PC-3 (cell line): ENCODE measurements at regions not wholly inside any gene's neighbourhood (a gene's known extent, or its start where the extent isn't known, plus 50 kb on each side); places are given as distances from the start of the nearest gene placed in this dataset.

Source experiments
- ATAC-seq: fragments of 200-7000 bp; cut with Tn5 transposase; 2 replicates; pipeline ENCODE4 v1.9.1; 2020; ENCODE audit warnings: mild to moderate bottlenecking, moderate library complexity
- BruUV-seq: library from RNA; stranded (reverse); fragments of 400-500 nt; replicated peaks from 2 replicates; lab custom pipeline; 2021; lab: Mats Ljungman, UMichigan
- CTCF ChIA-PET: fragments of 300-600 bp; sonication (Branson Sonifier 250); formaldehyde crosslinking; loops from one replicate; lab custom pipeline; 2022; ENCODE audit warnings: antibody characterized with exemption; lab: Charles Lee
- POLR2A ChIA-PET: fragments of 300-600 bp; sonication (Branson Sonifier 250); formaldehyde crosslinking; loops from one replicate; lab custom pipeline; 2022; ENCODE audit warnings: antibody characterized with exemption; ENCODE audit not compliant: unreplicated experiment; lab: Charles Lee
- DNase-seq: peaks from one replicate; pipeline ENCODE4 v3.0.0-alpha.2; 2015
- H2AFZ ChIP-seq: fragments of 300-600 bp; sonication (generic); 2 replicates; pipeline ENCODE4 v1.6.0; 2016; ENCODE audit warnings: antibody characterized with exemption, low read length
- H3F3A ChIP-seq: fragments of 300-600 bp; sonication (generic); one replicate; pipeline ENCODE4 v1.6.0; 2017; ENCODE audit warnings: antibody characterized with exemption, low read length, control low read depth, mild to moderate bottlenecking; ENCODE audit not compliant: unreplicated experiment
- H3K27ac ChIP-seq: fragments of 300-600 bp; sonication (generic); 2 replicates; pipeline ENCODE4 v1.5.1; 2016; ENCODE audit warnings: mild to moderate bottlenecking, low read length
- H3K27me3 ChIP-seq: fragments of 300-600 bp; sonication (generic); 2 replicates; pipeline ENCODE4 v1.6.1; 2016; ENCODE audit warnings: low read length, mixed read lengths
- H3K36me3 ChIP-seq: fragments of 300-600 bp; sonication (generic); 2 replicates; pipeline ENCODE4 v1.6.1; 2016; ENCODE audit warnings: low read depth, mixed run types, low read length, mixed read lengths
- H3K4me1 ChIP-seq: fragments of 300-600 bp; sonication (generic); 2 replicates; pipeline ENCODE4 v1.5.1; 2016; ENCODE audit warnings: low read length; ENCODE audit not compliant: insufficient read depth
- H3K4me2 ChIP-seq: fragments of 300-600 bp; sonication (generic); 2 replicates; pipeline ENCODE4 v1.6.0; 2016; ENCODE audit warnings: low read length
- H3K4me3 ChIP-seq: fragments of 300-600 bp; sonication (generic); 2 replicates; pipeline ENCODE4 v1.5.1; 2016; ENCODE audit warnings: mild to moderate bottlenecking, low read length, mixed read lengths
- H3K79me2 ChIP-seq: fragments of 300-600 bp; sonication (generic); 2 replicates; pipeline ENCODE4 v1.6.1; 2017; ENCODE audit warnings: low read length, mixed read lengths
- H3K9ac ChIP-seq: fragments of 300-600 bp; sonication (generic); 2 replicates; pipeline ENCODE4 v1.6.0; 2016; ENCODE audit warnings: mild to moderate bottlenecking, low read length
- H3K9me2 ChIP-seq: fragments of 300-600 bp; sonication (generic); replicated peaks from 2 replicates; pipeline ENCODE4 v1.6.1; 2016; ENCODE audit warnings: mixed run types, low read length, mixed read lengths
- H3K9me3 ChIP-seq: fragments of 300-600 bp; sonication (generic); 2 replicates; pipeline ENCODE4 v1.6.1; 2016; ENCODE audit warnings: low read length, mixed read lengths
- H4K20me1 ChIP-seq: fragments of 300-600 bp; sonication (generic); 2 replicates; pipeline ENCODE4 v1.6.1; 2016; ENCODE audit warnings: low read length, mixed read lengths
- EZH2 ChIP-seq: fragments of 300-600 bp; sonication (generic); IDR thresholded peaks from one replicate; pipeline ENCODE4 v1.6.1; 2017; ENCODE audit warnings: antibody characterized with exemption, mild to moderate bottlenecking, low read length; ENCODE audit not compliant: unreplicated experiment
- EZH2phosphoT487 ChIP-seq: fragments of 300-600 bp; sonication (generic); IDR thresholded peaks from 2 replicates; pipeline ENCODE4 v1.6.1; 2018; ENCODE audit warnings: mild to moderate bottlenecking, antibody characterized with exemption, low read length, borderline replicate concordance
- intact Hi-C: fragments of 100-400 bp; cut with micrococcal nuclease; formaldehyde crosslinking; loops from 2 replicates; pipeline ENCODE4 v1.9.0; 2023
- TF ChIP-seq, protein P1 (sequence below): fragments of 300-600 bp; sonication (generic); conservative IDR thresholded peaks from 2 replicates; pipeline ENCODE4 v1.5.1; 2017; ENCODE audit warnings: antibody characterized with exemption, low read depth, mild to moderate bottlenecking, low read length

DNA sequence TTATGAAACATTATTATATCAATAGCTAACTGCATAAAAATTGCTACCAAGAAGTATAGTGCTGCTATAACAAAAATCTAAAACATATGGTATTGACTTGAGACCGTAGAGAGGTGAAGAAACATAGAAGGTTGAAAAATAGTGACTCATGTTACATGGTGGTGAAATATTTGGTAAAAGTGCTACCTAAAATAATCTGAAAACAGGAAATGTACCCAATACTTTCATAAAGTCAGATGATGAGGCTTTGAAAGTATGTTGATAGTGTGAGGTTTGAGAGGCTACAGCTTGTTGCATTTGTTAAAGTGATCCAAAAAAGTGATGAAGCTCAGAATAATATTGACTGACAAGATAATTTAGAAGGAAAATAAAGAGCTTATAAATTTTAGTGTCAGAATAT lies 718.7 kb upstream of the SLC8A1 start:
- Histone ChIP-seq H3K27ac (no peak overlapping the region), H3K79me2 (no peaks in the 10 kb centered on the region), H3K4me2 (no peak overlapping the region), H3K27me3 (no peaks in the 10 kb centered on the region), H4K20me1 (no peaks in the 10 kb centered on the region), H3K9me2 (no peaks in the 10 kb centered on the region), H2AFZ (no peak overlapping the region), H3K36me3 (no peaks in the 10 kb centered on the region), H3K4me3 (no peak overlapping the region), H3F3A (no peaks in the 10 kb centered on the region), H3K4me1 (no peaks in the 10 kb centered on the region), H3K9me3 (no peaks in the 10 kb centered on the region), H3K9ac (no peak overlapping the region)
- ATAC-seq (no peak), DNase-seq (no peak)
- no TSS peak for BruUV-seq
- no peak for TF ChIP-seq EZH2phosphoT487
- ChIA-PET CTCF (no interaction called here), POLR2A (no interaction called here)
- intact Hi-C loops = no loop called here

- no peaks in the 10 kb centered on the region for H3K9me3 ChIP-seq
- no peak overlapping the region for H3K4me2 ChIP-seq
- BruUV-seq = no TSS peak
- ATAC-seq (no peak), DNase-seq (no peak)
- no peaks in the 10 kb centered on the region for H3K4me1 ChIP-seq
- no peaks in the 10 kb centered on the region for H3F3A ChIP-seq
- TF ChIP-seq, protein P1, sequence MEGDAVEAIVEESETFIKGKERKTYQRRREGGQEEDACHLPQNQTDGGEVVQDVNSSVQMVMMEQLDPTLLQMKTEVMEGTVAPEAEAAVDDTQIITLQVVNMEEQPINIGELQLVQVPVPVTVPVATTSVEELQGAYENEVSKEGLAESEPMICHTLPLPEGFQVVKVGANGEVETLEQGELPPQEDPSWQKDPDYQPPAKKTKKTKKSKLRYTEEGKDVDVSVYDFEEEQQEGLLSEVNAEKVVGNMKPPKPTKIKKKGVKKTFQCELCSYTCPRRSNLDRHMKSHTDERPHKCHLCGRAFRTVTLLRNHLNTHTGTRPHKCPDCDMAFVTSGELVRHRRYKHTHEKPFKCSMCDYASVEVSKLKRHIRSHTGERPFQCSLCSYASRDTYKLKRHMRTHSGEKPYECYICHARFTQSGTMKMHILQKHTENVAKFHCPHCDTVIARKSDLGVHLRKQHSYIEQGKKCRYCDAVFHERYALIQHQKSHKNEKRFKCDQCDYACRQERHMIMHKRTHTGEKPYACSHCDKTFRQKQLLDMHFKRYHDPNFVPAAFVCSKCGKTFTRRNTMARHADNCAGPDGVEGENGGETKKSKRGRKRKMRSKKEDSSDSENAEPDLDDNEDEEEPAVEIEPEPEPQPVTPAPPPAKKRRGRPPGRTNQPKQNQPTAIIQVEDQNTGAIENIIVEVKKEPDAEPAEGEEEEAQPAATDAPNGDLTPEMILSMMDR = no peak
- TF ChIP-seq EZH2phosphoT487 (no peak), EZH2 (no peak)
- ChIA-PET CTCF (no interaction called here), POLR2A (no interaction called here)
- intact Hi-C loops = no loop called here
- H2AFZ ChIP-seq = no peak overlapping the region
- no peaks in the 10 kb centered on the region for H3K36me3 ChIP-seq
- no peak overlapping the region for H3K9ac ChIP-seq
- no peak overlapping the region for H3K4me3 ChIP-seq
- H4K20me1 ChIP-seq = no peaks in the 10 kb centered on the region
- no peaks in the 10 kb centered on the region for H3K79me2 ChIP-seq
- H3K9me2 ChIP-seq = no peaks in the 10 kb centered on the region
- H3K27ac ChIP-seq = no peak overlapping the region
- H3K27me3 ChIP-seq = no peaks in the 10 kb centered on the region
Observed at GRCh38 chr2:41180387-41180786, 728.5 kb upstream of the SLC8A1 start.

GRCh38 chr2:41182961-41183360 lies 731.1 kb upstream of the SLC8A1 start:
- ATAC-seq (no peak), DNase-seq (no peak)
- Histone ChIP-seq H4K20me1 (no peaks in the 10 kb centered on the region), H3K9me3 (no peaks in the 10 kb centered on the region), H3K9me2 (no peaks in the 10 kb centered on the region), H2AFZ (no peak overlapping the region), H3F3A (no peaks in the 10 kb centered on the region), H3K4me2 (no peak overlapping the region), H3K27ac (no peak overlapping the region), H3K79me2 (no peaks in the 10 kb centered on the region), H3K4me1 (no peaks in the 10 kb centered on the region), H3K27me3 (no peaks in the 10 kb centered on the region), H3K9ac (no peak overlapping the region), H3K4me3 (no peak overlapping the region), H3K36me3 (no peaks in the 10 kb centered on the region)
- intact Hi-C loops = no loop called here
- BruUV-seq = no TSS peak
- CTCF ChIA-PET = no interaction called here
- POLR2A ChIA-PET = no interaction called here
- TF ChIP-seq EZH2 = no peak
- no peak for TF ChIP-seq EZH2phosphoT487
- TF ChIP-seq, protein P1 = no peak
